ENCODE measurements at regions not wholly inside any gene's neighbourhood (a gene's known extent, or its start where the extent isn't known, plus 50 kb on each side); places are given as distances from the start of the nearest gene placed in this dataset.
"Not testable (repeated sequence)": the region's sequence is repeated elsewhere in the genome, so short reads cannot be mapped to it uniquely, and the experiment has no call there.

- DNase-seq (ENCODE audit: low read depth): no peak
Measured at GRCh38 chr3:43838009-43838758, 147.4 kb downstream of the ABHD5 start.

GRCh38 chr3:43838877-43839276 is 148.1 kb downstream of the ABHD5 start:
- no peak for DNase-seq (ENCODE audit: low read depth)

- DNase-seq (ENCODE audit: low read depth): no peak
Measured at GRCh38 chr3:43843386-43843785, 152.6 kb downstream of the ABHD5 start.

- no peak for DNase-seq (ENCODE audit: low read depth)
Measured at GRCh38 chr3:43844757-43845156, 154.0 kb downstream of the ABHD5 start.

GRCh38 chr3:43845553-43845952 is 154.8 kb downstream of the ABHD5 start:
- DNase-seq (ENCODE audit: low read depth): not testable (repeated sequence)

GRCh38 chr3:43852066-43852465 is 161.3 kb downstream of the ABHD5 start:
- no peak for DNase-seq (ENCODE audit: low read depth)

GRCh38 chr3:43854283-43854682 is 163.5 kb downstream of the ABHD5 start:
- DNase-seq (ENCODE audit: low read depth): no peak

- DNase-seq (ENCODE audit: low read depth): no peak
Measured at GRCh38 chr3:43854916-43855315, 164.2 kb downstream of the ABHD5 start.

- DNase-seq (ENCODE audit: low read depth): peak; percentile 56
Measured at GRCh38 chr3:43855674-43856299, 165.0 kb downstream of the ABHD5 start.

GRCh38 chr3:43856351-43856750 is 165.6 kb downstream of the ABHD5 start:
- DNase-seq (ENCODE audit: low read depth): no peak

GRCh38 chr3:43856761-43857160 is 166.0 kb downstream of the ABHD5 start:
- DNase-seq (ENCODE audit: low read depth): no peak

- no peak for DNase-seq (ENCODE audit: low read depth)
Measured at GRCh38 chr3:43857361-43858293, 166.9 kb downstream of the ABHD5 start.

- DNase-seq (ENCODE audit: low read depth): no peak
Measured at GRCh38 chr3:43858294-43858701, 167.6 kb downstream of the ABHD5 start.

- DNase-seq (ENCODE audit: low read depth): no peak
Measured at GRCh38 chr3:43859766-43860165, 169.0 kb downstream of the ABHD5 start.

- DNase-seq (ENCODE audit: low read depth): no peak
Measured at GRCh38 chr3:43861635-43862034, 170.9 kb downstream of the ABHD5 start.

GRCh38 chr3:43862470-43862869 is 171.7 kb downstream of the ABHD5 start:
- DNase-seq (ENCODE audit: low read depth): no peak

GRCh38 chr3:43862992-43863805 is 172.5 kb downstream of the ABHD5 start:
- DNase-seq (ENCODE audit: low read depth): no peak

- DNase-seq (ENCODE audit: low read depth): no peak
Measured at GRCh38 chr3:43863966-43864933, 173.5 kb downstream of the ABHD5 start.

GRCh38 chr3:43865351-43865750 is 174.6 kb downstream of the ABHD5 start:
- no peak for DNase-seq (ENCODE audit: low read depth)

GRCh38 chr3:43865887-43866528 is 175.3 kb downstream of the ABHD5 start:
- no peak for DNase-seq (ENCODE audit: low read depth)

Measured in fibroblast of gingiva (primary cell).